ENCODE measurements at regions not wholly inside any gene's neighbourhood (a gene's known extent, or its start where the extent isn't known, plus 50 kb on each side); places are given as distances from the start of the nearest gene placed in this dataset.

DNA sequence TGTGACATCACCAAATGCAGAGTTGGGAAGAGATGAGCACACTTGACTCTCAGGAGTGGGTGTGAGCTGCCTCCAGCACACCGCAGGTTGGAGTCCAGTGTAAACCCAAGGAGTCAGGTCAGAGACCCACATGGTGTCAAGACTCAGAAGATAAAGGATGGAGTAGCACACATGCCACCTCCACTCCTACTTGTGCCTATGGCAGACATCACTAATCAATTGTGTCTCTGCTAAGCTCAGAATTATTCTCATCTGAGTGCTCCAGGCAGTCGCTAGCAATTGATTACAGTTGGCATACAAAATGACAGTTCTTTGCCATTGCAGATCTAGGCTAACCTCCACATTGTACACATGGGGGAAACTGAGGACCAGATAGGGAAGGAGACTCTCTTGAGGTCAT, 187.1 kb downstream of the RPS24 start:
- Histone ChIP-seq H3K36me3 (ENCODE audit: insufficient read depth, low read length, poor library complexity, severe bottlenecking) (no peaks in the 10 kb centered on the region), H3K9me3 (ENCODE audit: low read depth, low read length, poor library complexity, severe bottlenecking) (no peaks in the 10 kb centered on the region), H3K4me1 (ENCODE audit: insufficient read depth, low read length, poor library complexity, severe bottlenecking) (no peaks in the 10 kb centered on the region), H3K27ac (ENCODE audit: low read depth, low read length, poor library complexity, severe bottlenecking) (no peak overlapping the region), H3K27me3 (replicated peaks; ENCODE audit: insufficient read depth, low read depth, low read length, poor library complexity) (peaks cover 4% of the 10 kb centered on the region), H3K4me3 (ENCODE audit: low read depth, low read length, poor library complexity, severe bottlenecking) (no peak overlapping the region)
- no peak for DNase-seq (ENCODE audit: low spot score)
- CTCF ChIA-PET: interaction anchor here (0.6 kb wide), 1 partner anchor 168 kb away, joined by 3 read pairs; no protein-coding TSS in a partner anchor
- no TSS peak for BruUV-seq (replicated peaks)
- TF ChIP-seq, protein P1, sequence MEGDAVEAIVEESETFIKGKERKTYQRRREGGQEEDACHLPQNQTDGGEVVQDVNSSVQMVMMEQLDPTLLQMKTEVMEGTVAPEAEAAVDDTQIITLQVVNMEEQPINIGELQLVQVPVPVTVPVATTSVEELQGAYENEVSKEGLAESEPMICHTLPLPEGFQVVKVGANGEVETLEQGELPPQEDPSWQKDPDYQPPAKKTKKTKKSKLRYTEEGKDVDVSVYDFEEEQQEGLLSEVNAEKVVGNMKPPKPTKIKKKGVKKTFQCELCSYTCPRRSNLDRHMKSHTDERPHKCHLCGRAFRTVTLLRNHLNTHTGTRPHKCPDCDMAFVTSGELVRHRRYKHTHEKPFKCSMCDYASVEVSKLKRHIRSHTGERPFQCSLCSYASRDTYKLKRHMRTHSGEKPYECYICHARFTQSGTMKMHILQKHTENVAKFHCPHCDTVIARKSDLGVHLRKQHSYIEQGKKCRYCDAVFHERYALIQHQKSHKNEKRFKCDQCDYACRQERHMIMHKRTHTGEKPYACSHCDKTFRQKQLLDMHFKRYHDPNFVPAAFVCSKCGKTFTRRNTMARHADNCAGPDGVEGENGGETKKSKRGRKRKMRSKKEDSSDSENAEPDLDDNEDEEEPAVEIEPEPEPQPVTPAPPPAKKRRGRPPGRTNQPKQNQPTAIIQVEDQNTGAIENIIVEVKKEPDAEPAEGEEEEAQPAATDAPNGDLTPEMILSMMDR (conservative IDR thresholded peaks at IDR 0.05; ENCODE audit: low read depth, low read length): no peak
- TF ChIP-seq EZH2 (IDR thresholded peaks at IDR 0.05; ENCODE audit: borderline replicate concordance, low read depth, low read length, poor library complexity, severe bottlenecking): no peak
- POLR2A ChIA-PET (ENCODE audit: low non-redundant PET): interaction anchor here (0.6 kb wide), 1 partner anchor 140 kb away, joined by 3 read pairs; no protein-coding TSS in a partner anchor
- intact Hi-C loops (cut with micrococcal nuclease; ENCODE audit: unreplicated experiment): no loop called here

DNA sequence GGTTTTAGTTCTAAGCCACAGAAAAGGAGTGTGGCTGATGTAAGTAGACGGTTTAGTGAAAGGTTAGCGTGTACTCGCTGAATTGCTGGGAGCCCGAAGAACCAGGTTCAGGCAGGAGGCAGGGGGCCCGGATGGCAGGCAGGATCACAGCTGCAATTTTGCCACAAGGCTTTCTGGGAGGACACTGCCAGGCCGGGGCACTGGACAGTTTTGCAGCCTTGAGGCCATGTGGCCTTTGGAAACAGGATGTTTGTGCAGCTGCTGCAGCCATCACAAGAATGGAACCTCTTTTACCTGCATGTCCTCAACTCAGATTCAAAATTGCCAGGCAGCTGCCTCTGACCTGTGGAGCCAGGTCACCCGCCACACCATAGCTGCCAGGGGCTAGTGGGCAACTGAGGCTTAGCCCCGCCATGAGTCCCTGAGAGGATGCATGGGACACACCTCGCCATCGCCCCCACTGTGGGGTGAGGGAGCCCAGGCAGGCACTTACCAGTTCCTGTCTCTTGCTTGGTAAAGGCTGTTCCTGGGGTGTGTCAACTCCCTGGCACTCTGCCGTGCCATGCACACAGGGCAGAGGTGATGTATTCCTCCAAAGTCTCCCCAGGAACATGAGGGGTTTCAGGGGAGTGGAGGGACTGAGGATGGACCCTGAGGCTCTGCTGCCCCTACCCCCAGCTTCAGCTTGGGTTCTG, 188.6 kb downstream of the RPS24 start:
- intact Hi-C loops (cut with micrococcal nuclease; ENCODE audit: unreplicated experiment): no loop called here
- Histone ChIP-seq H3K27me3 (replicated peaks; ENCODE audit: insufficient read depth, low read depth, low read length, poor library complexity) (peaks cover 4% of the 10 kb centered on the region), H3K4me3 (ENCODE audit: low read depth, low read length, poor library complexity, severe bottlenecking) (no peak overlapping the region), H3K9me3 (ENCODE audit: low read depth, low read length, poor library complexity, severe bottlenecking) (no peaks in the 10 kb centered on the region), H3K27ac (ENCODE audit: low read depth, low read length, poor library complexity, severe bottlenecking) (no peak overlapping the region), H3K4me1 (ENCODE audit: insufficient read depth, low read length, poor library complexity, severe bottlenecking) (no peaks in the 10 kb centered on the region), H3K36me3 (ENCODE audit: insufficient read depth, low read length, poor library complexity, severe bottlenecking) (no peaks in the 10 kb centered on the region)
- POLR2A ChIA-PET (ENCODE audit: low non-redundant PET): no interaction called here
- BruUV-seq (replicated peaks): no TSS peak
- CTCF ChIA-PET: no interaction called here
- no peak for DNase-seq (ENCODE audit: low spot score)
- TF ChIP-seq, protein P1 (conservative IDR thresholded peaks at IDR 0.05; ENCODE audit: low read depth, low read length): no peak
- TF ChIP-seq EZH2 (IDR thresholded peaks at IDR 0.05; ENCODE audit: borderline replicate concordance, low read depth, low read length, poor library complexity, severe bottlenecking): no peak

DNA sequence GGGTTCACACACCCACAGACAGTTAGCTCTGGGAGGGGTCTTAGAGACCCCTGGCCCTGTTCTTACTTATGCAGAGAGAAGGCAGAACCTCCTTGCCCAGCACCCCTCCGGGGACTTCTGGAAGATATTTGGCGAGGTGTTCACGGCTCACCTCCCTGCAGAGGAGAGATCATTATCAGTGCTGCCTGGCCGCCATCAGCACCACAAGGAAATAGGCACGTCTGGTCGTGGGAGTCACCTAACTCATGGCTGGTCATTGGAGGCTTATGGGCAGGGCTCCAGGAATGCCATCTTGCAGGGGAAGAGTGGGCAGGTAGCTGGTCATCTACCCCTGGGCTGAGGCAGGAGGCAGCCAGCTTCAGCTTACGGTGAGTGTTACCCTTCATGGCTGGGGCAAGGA, 189.4 kb downstream of the RPS24 start:
- no peak for DNase-seq (ENCODE audit: low spot score)
- Histone ChIP-seq H3K27me3 (replicated peaks; ENCODE audit: insufficient read depth, low read depth, low read length, poor library complexity) (peaks cover 2% of the 10 kb centered on the region), H3K36me3 (ENCODE audit: insufficient read depth, low read length, poor library complexity, severe bottlenecking) (no peaks in the 10 kb centered on the region), H3K9me3 (ENCODE audit: low read depth, low read length, poor library complexity, severe bottlenecking) (no peaks in the 10 kb centered on the region), H3K4me1 (ENCODE audit: insufficient read depth, low read length, poor library complexity, severe bottlenecking) (no peaks in the 10 kb centered on the region), H3K27ac (ENCODE audit: low read depth, low read length, poor library complexity, severe bottlenecking) (no peak overlapping the region), H3K4me3 (ENCODE audit: low read depth, low read length, poor library complexity, severe bottlenecking) (no peak overlapping the region)
- no TSS peak for BruUV-seq (replicated peaks)
- POLR2A ChIA-PET (ENCODE audit: low non-redundant PET): no interaction called here
- intact Hi-C loops (cut with micrococcal nuclease; ENCODE audit: unreplicated experiment): no loop called here
- CTCF ChIA-PET: no interaction called here
- TF ChIP-seq, protein P1 (conservative IDR thresholded peaks at IDR 0.05; ENCODE audit: low read depth, low read length): no peak
- TF ChIP-seq EZH2 (IDR thresholded peaks at IDR 0.05; ENCODE audit: borderline replicate concordance, low read depth, low read length, poor library complexity, severe bottlenecking): no peak
